Epithelial cell of proximal tubule (primary cell): ENCODE measurements at regions not wholly inside any gene's neighbourhood (a gene's known extent, or its start where the extent isn't known, plus 50 kb on each side); places are given as distances from the start of the nearest gene placed in this dataset.

Source experiments
- DNase-seq: peaks from one replicate; pipeline ENCODE4 v3.0.0-alpha.2; 2011; ENCODE audit warnings: low read depth
- H3K4me3 ChIP-seq: 2 replicates; pipeline ENCODE4 v1.5.1; 2011; ENCODE audit warnings: low read depth, mild to moderate bottlenecking, low read length
- TF ChIP-seq, protein P1 (sequence below): conservative IDR thresholded peaks from 2 replicates; pipeline ENCODE4 v1.5.1; 2012; ENCODE audit warnings: low read depth, mild to moderate bottlenecking, low read length

DNA sequence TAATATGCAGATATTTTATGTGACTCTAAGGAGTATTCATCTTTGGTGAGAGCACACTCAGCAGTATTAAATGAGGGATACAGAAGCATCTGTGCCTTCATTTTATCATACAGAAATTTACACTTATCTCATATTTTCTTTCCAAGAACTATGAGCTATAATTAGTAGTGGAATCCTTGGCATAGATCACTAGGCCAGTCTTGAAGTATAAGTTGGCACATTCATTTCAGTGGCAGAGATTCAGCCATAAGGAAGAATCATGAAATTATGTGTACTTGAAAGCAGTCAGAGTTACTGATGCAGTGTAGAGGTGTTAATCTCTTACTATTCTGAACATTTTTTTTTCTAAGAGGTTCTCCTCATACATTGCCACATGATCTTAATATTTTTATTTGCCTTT is 393.6 kb upstream of the GOLIM4 start:
- no peak for DNase-seq
- no peak overlapping the region for H3K4me3 ChIP-seq
- TF ChIP-seq, protein P1, sequence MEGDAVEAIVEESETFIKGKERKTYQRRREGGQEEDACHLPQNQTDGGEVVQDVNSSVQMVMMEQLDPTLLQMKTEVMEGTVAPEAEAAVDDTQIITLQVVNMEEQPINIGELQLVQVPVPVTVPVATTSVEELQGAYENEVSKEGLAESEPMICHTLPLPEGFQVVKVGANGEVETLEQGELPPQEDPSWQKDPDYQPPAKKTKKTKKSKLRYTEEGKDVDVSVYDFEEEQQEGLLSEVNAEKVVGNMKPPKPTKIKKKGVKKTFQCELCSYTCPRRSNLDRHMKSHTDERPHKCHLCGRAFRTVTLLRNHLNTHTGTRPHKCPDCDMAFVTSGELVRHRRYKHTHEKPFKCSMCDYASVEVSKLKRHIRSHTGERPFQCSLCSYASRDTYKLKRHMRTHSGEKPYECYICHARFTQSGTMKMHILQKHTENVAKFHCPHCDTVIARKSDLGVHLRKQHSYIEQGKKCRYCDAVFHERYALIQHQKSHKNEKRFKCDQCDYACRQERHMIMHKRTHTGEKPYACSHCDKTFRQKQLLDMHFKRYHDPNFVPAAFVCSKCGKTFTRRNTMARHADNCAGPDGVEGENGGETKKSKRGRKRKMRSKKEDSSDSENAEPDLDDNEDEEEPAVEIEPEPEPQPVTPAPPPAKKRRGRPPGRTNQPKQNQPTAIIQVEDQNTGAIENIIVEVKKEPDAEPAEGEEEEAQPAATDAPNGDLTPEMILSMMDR = no peak

DNA sequence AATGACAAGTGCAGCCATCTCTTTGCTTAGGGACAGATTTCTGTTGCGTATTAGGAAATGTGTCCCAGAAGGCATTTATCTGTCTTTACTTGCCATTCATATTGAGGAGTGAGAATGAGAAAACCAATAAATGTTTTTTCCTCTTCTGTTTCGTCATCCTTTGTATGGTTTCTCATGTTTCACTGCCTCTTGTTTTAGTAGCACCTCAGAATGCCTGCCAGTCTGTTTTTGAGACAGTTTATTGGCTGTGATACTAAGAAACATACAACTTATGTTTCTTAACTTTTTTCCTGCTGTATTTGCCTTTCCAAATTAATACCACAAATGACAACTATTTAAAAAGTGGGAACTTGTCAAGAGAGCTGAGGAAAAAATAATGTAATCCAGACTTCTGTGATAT is 390.2 kb upstream of the GOLIM4 start:
- H3K4me3 ChIP-seq = no peak overlapping the region
- TF ChIP-seq, protein P1 = no peak
- no peak for DNase-seq

DNA sequence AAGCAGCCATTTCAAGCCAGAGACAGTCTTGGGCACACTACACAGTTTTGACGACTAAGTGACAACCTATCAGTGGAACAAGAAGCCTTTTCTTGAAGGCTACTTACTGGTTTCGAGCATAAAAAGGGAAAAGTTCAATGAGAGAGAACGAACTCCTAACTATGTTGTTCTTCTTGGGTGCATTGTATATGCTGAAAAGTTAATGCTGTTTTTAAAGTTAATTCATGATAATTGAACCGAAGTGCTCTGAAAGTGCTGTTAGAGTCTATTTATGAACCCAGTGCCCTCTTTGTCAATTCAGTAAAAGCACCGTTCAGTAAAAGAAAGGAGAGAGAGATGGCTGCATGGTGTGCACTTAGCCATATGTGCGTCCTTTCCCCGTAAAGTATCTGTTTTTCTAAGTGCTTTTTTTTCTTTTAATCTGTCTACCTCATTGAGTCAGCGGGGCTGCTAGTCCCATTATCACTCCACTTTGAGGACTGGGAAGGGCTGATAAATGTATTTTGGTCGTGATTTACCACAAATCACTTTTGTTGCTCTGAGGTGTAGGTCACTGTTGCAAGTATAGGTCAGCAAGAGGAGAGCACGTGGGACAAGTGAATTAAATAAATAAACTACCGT is 380.7 kb upstream of the GOLIM4 start:
- no peak overlapping the region for H3K4me3 ChIP-seq
- DNase-seq = no peak
- TF ChIP-seq, protein P1 = no peak

DNA sequence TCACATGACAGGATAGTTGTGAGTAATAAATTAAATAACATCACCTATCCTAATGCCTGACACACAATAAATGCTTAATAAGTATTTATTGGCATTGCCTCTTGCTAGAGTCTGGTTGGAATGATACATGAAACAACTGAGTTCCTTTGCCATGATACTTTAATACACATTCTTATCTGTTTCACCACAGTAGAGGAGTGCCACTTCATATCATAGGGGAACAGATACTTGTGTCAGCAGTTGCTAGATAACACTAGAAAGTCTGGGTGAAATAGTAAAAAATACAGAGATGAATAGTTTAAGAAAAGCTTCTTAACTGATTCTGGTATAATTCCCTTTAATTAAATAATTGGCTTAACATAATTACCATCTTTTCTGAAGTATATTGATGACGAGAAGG is 380.0 kb upstream of the GOLIM4 start:
- TF ChIP-seq, protein P1 = no peak
- H3K4me3 ChIP-seq = no peak overlapping the region
- no peak for DNase-seq

DNA sequence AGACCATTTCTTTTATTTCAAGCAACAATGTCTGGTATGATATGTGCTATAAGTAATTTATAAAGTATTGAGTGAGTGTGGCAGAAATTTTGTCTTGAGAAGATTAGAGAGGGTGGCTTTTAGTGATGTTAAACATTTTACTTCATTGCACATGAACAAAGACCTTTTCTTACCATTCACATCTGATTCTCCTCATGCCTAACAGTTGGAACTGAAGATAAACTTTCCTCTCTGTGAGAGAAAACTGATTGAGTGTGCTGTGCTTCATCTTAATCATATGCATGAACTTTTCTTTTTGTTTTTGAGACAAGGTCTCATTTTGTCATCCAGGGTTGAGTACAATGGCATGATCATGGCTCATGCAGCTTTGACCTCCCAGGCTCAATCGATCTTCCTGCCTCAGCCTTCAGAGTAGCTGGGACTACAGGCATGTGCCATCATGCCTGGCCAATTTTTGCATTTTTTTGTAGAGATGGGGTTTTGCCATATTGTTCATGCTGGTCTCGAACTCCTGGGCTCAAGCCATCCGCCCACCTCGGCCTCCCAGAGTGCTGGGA is 377.7 kb upstream of the GOLIM4 start:
- no peak overlapping the region for H3K4me3 ChIP-seq
- TF ChIP-seq, protein P1 = no peak
- DNase-seq = no peak

DNA sequence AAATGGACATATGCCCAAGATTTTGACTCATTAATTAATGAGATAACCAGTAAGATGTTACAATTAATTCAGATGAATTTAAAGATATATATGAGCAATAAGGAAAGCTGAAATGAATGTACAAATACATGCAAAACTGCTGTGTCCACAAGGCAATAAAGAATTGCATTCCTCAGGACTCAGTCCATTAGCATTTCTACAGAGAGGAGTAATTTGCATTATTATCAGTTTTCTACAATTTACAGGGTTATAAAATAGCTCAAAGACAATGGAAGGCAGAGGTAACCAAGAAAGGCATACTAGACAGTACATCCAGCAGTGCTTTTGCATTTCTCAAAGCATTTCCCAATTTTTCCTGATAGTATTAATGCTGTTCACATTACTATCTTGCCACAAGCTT is 377.1 kb upstream of the GOLIM4 start:
- no peak for DNase-seq
- TF ChIP-seq, protein P1 = no peak
- H3K4me3 ChIP-seq = no peak overlapping the region

DNA sequence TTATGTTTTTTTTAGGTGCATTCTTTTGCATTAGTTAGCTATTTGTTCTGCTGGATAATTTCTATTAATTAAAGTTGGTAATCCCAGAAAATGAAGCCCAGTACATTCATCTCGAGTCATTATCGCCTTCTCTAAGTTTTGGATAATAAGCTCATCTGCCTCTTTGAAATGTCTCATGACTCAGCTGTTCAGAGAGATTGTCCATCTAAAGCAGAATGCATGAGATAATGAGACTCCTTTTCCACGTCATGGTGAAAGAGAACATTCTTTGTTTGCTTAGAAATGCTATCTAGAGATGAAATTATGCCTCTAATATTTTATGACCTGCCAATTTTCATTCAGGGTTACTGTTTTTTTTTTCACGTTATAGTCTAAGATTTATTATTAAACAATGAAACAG is 374.7 kb upstream of the GOLIM4 start:
- no peak overlapping the region for H3K4me3 ChIP-seq
- TF ChIP-seq, protein P1 = no peak
- DNase-seq = no peak
